Nucleus accumbens (tissue), 56 donors: ENCODE measurements at regions not wholly inside any gene's neighbourhood (a gene's known extent, or its start where the extent isn't known, plus 50 kb on each side); places are given as distances from the start of the nearest gene placed in this dataset.
"Not testable (repeated sequence)": the region's sequence is repeated elsewhere in the genome, so short reads cannot be mapped to it uniquely, and the experiment has no call there.

Experiments
- DNase-seq, 56 donors: peaks; one replicate each; lab custom pipeline; 2025; lab: John Stamatoyannopoulos, UW

GRCh38 chr2:150222379-150222778 is 265.1 kb downstream of the RND3 start:
- peak in 1 of 56 donors; percentile 3 for DNase-seq

GRCh38 chr2:150219861-150220260 is 267.6 kb downstream of the RND3 start:
- no peak for DNase-seq

GRCh38 chr2:150215041-150215440 is 272.4 kb downstream of the RND3 start:
- no peak for DNase-seq

GRCh38 chr2:150214626-150215025 is 272.8 kb downstream of the RND3 start:
- no peak for DNase-seq

- DNase-seq: no peak
Measured at GRCh38 chr2:150212722-150213171, 274.7 kb downstream of the RND3 start.

GRCh38 chr2:150211164-150211631 is 276.3 kb downstream of the RND3 start:
- no peak for DNase-seq

GRCh38 chr2:150209746-150210145 is 277.7 kb downstream of the RND3 start:
- no peak for DNase-seq

- DNase-seq: no peak
Measured at GRCh38 chr2:150208689-150209088, 278.8 kb downstream of the RND3 start.

GRCh38 chr2:150207979-150208378 is 279.5 kb downstream of the RND3 start:
- no peak for DNase-seq

- DNase-seq: peak in 4 of 56 donors; percentile 1 to 8 (median 6)
Measured at GRCh38 chr2:150204451-150204850, 283.0 kb downstream of the RND3 start.

- not testable (repeated sequence) for DNase-seq
Measured at GRCh38 chr2:150194816-150195215, 292.7 kb downstream of the RND3 start.

GRCh38 chr2:150192701-150193100 is 294.8 kb downstream of the RND3 start:
- no peak for DNase-seq

GRCh38 chr2:150191349-150191748 is 296.1 kb downstream of the RND3 start:
- DNase-seq: no peak

GRCh38 chr2:150190546-150190945 is 296.9 kb downstream of the RND3 start:
- DNase-seq: no peak

GRCh38 chr2:150188800-150189199 is 298.7 kb downstream of the RND3 start:
- no peak for DNase-seq

- no peak for DNase-seq
Measured at GRCh38 chr2:150188177-150188576, 299.3 kb downstream of the RND3 start.

- DNase-seq: no peak
Measured at GRCh38 chr2:150182566-150183235, 304.8 kb downstream of the RND3 start.

- DNase-seq: no peak
Measured at GRCh38 chr2:150178591-150178990, 308.9 kb downstream of the RND3 start.

- DNase-seq: no peak
Measured at GRCh38 chr2:150174971-150175421, 312.5 kb downstream of the RND3 start.

- DNase-seq: no peak
Measured at GRCh38 chr2:150174056-150174805, 313.2 kb downstream of the RND3 start.

- no peak for DNase-seq
Measured at GRCh38 chr2:150171065-150171548, 316.4 kb downstream of the RND3 start.

GRCh38 chr2:150169237-150169629 is 318.2 kb downstream of the RND3 start:
- no peak for DNase-seq
